Naive B cell (primary cell): ENCODE measurements at regions not wholly inside any gene's neighbourhood (a gene's known extent, or its start where the extent isn't known, plus 50 kb on each side); places are given as distances from the start of the nearest gene placed in this dataset.
"Not testable (repeated sequence)": the region's sequence is repeated elsewhere in the genome, so short reads cannot be mapped to it uniquely, and the experiment has no call there.

Experiments used
- ATAC-seq, 2 donors: fragments of 150-1000 bp; cut with Tn5 transposase; 2 replicates each; pipeline ENCODE4 v1.10.0; 2021; ENCODE audit warnings: low read depth in 2 of 2, mild to moderate bottlenecking in 2 of 2, moderate library complexity in 2 of 2
- DNase-seq: peaks from one replicate; pipeline ENCODE4 v3.0.0; 2022
- H3K27ac Mint-ChIP-seq, 6 donors: one replicate each; pipeline ENCODE4 v1.8.0; 2020 to 2022; ENCODE audit warnings: mild to moderate bottlenecking in 6 of 6, mixed read lengths in 6 of 6, moderate library complexity in 5 of 6, inconsistent platforms in 2 of 6
- H3K27me3 Mint-ChIP-seq, 3 donors: one replicate each; pipeline ENCODE4 v1.8.0; 2021 to 2022; ENCODE audit warnings: mixed read lengths in 3 of 3, mild to moderate bottlenecking in 1 of 3
- H3K36me3 Mint-ChIP-seq, 2 donors: one replicate each; pipeline ENCODE4 v1.8.0; 2020 to 2022; ENCODE audit warnings: mixed read lengths in 2 of 2, inconsistent platforms in 1 of 2, mild to moderate bottlenecking in 1 of 2
- H3K4me1 Mint-ChIP-seq, 3 donors: one replicate each; pipeline ENCODE4 v1.8.0; 2020 to 2022; ENCODE audit warnings: mixed read lengths in 3 of 3, inconsistent platforms in 1 of 3, mild to moderate bottlenecking in 1 of 3, moderate library complexity in 1 of 3
- H3K4me3 Mint-ChIP-seq, 8 donors: one replicate each; pipeline ENCODE4 v1.8.0; 2020 to 2022; ENCODE audit warnings: mild to moderate bottlenecking in 8 of 8, mixed read lengths in 8 of 8, moderate library complexity in 8 of 8, inconsistent platforms in 2 of 8
- H3K9me3 Mint-ChIP-seq, 7 donors: one replicate each; pipeline ENCODE4 v1.8.0; 2020 to 2022; ENCODE audit warnings: mixed read lengths in 7 of 7, mild to moderate bottlenecking in 5 of 7, inconsistent platforms in 2 of 7, moderate library complexity in 1 of 7

DNA sequence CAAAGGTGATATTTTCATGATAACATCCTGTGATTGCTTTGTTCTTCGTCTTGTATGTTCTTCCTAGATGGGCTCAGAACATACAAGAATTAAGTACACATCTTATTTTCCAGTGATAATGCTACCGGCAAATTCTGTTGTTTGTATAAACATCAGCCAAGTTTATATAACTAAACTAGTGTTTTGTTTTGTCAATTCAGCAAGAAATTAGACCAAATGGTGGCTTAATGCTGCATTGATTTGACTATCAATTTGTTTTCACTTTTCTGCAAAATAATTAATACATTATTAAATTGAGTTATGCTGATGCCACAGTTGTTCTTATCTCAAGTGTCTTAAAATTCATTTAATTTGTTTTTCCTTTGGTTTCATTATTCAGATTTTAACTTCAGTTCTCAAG, 177.7 kb downstream of the OR4F29 start:
- H3K4me1 Mint-ChIP-seq, H3K36me3 Mint-ChIP-seq, H3K9me3 Mint-ChIP-seq, H3K27me3 Mint-ChIP-seq, ATAC-seq, DNase-seq, H3K27ac Mint-ChIP-seq, H3K4me3 Mint-ChIP-seq: not testable (repeated sequence)

DNA sequence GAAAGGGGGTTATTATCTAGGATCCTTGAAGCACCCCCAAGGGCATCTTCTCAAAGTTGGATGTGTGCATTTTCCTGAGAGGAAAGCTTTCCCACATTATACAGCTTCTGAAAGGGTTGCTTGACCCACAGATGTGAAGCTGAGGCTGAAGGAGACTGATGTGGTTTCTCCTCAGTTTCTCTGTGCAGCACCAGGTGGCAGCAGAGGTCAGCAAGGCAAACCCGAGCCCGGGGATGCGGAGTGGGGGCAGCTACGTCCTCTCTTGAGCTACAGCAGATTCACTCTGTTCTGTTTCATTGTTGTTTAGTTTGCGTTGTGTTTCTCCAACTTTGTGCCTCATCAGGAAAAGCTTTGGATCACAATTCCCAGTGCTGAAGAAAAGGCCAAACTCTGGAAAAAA, 183.7 kb downstream of the OR4F29 start:
- H3K9me3 Mint-ChIP-seq, H3K4me1 Mint-ChIP-seq, H3K4me3 Mint-ChIP-seq, H3K36me3 Mint-ChIP-seq, H3K27me3 Mint-ChIP-seq, H3K27ac Mint-ChIP-seq, ATAC-seq: not testable (repeated sequence)
- DNase-seq, result peak; percentile 55
